ENCODE measurements at regions not wholly inside any gene's neighbourhood (a gene's known extent, or its start where the extent isn't known, plus 50 kb on each side); places are given as distances from the start of the nearest gene placed in this dataset.

DNA sequence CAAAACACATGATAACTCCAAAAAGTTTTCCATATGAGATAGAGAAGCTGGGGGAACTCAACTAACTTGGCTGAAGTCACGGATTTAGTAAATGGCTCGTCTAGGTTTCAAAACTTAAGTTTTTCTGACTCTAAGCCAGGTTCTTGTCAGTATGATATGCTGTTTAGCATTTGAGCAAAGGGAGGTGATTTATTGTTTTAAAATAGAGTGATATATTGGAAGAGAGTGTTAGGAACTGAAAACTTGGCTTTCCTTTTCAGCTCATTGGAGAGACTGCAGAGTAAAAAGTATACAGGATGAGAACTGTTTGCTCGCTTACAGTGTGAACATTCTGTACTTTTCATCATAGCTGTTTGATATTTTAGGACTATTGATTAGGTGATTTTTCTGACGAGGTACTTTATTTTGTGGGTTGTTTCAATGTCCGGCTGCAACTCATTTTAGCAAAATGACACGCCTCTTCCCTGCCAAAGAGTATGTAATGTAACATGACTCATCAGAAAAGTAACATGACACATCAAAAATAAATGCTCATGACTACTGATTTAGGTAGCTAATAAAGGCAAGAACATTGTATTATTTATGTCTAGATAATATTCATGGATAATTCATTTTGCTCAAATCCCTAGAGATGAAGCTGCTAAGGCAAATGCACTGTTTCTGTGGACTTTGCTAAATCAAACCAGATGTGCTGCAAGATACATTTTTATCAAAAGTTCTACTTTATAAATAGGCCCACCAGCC, 355.1 kb downstream of the GPATCH2 start:
- DNase-seq: no peak
- TF ChIP-seq, protein P1, sequence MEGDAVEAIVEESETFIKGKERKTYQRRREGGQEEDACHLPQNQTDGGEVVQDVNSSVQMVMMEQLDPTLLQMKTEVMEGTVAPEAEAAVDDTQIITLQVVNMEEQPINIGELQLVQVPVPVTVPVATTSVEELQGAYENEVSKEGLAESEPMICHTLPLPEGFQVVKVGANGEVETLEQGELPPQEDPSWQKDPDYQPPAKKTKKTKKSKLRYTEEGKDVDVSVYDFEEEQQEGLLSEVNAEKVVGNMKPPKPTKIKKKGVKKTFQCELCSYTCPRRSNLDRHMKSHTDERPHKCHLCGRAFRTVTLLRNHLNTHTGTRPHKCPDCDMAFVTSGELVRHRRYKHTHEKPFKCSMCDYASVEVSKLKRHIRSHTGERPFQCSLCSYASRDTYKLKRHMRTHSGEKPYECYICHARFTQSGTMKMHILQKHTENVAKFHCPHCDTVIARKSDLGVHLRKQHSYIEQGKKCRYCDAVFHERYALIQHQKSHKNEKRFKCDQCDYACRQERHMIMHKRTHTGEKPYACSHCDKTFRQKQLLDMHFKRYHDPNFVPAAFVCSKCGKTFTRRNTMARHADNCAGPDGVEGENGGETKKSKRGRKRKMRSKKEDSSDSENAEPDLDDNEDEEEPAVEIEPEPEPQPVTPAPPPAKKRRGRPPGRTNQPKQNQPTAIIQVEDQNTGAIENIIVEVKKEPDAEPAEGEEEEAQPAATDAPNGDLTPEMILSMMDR (IDR thresholded peaks at IDR 0.05): no peak
- no peak for TF ChIP-seq POLR2A (IDR thresholded peaks at IDR 0.05)
- Histone ChIP-seq H3K27ac (no peak overlapping the region), H3K4me1 (no peaks in the 10 kb centered on the region), H3K9me3 (no peaks in the 10 kb centered on the region), H3K27me3 (no peaks in the 10 kb centered on the region), H3K36me3 (no peaks in the 10 kb centered on the region), H3K4me3 (replicated peaks in 1 of 3) (no peak overlapping the region)
- 72 to 73% methylated on average over 6 of the region's 6 CpGs for WGBS, 2 donors
- intact Hi-C loops (cut with DNase I): no loop called here

DNA sequence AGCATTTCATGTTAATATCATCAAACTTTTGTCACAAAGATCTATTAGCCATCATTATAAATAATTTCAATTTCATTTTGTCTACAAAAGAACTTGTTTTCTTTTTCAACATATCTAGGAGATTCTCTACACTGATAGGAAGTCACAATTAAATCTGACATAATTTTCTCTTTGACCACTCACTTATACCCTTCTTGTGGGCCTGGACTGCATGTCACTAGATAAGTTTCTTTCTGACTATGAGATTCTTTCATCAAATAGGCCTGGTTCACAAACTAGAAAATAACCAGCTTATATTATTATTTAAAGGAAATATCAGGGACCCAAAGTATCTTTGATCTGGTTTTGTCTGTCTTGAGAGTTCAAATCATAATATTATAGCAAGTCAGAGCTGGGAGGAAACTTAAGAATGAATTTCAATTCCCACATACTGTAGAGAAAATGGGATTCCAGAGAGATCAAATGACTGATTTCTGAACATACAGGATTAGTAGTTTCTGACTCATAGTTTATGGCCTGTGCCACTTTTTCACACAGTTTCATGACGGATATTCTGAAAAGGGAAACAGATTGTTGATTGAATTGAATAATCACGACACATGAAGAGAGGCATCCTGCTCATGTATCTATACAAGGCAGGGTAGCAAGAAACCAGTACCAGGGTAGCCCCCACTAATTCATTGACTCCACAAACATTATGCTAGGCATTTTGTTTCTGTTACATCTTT, 355.8 kb downstream of the GPATCH2 start:
- WGBS, 2 donors: 74 to 84% methylated on average over 2 of the region's 2 CpGs
- Histone ChIP-seq H3K9me3 (no peaks in the 10 kb centered on the region), H3K36me3 (no peaks in the 10 kb centered on the region), H3K27me3 (no peaks in the 10 kb centered on the region), H3K4me1 (no peaks in the 10 kb centered on the region), H3K27ac (no peak overlapping the region), H3K4me3 (replicated peaks in 1 of 3) (no peak overlapping the region)
- intact Hi-C loops (cut with DNase I): no loop called here
- TF ChIP-seq, protein P1 (IDR thresholded peaks at IDR 0.05): no peak
- no peak for TF ChIP-seq POLR2A (IDR thresholded peaks at IDR 0.05)
- no peak for DNase-seq

DNA sequence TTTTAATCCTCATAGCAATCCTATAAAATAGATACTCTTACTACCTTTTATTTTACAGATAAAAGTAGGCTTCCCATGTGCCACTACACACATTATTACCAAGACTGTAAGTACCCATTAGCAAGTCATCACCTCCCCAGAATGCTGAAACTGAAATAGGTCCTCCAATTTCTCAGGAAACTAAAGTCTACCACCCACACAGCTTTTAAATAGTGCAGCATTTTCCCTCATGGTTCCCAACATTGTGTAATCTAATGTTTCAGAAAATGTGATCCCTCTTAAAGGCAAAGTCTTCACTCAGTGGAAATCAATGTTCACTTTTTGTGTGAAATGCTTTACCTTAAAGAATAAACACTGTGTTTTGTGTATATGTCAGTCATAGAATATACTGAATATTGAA, 356.5 kb downstream of the GPATCH2 start:
- TF ChIP-seq POLR2A (IDR thresholded peaks at IDR 0.05): no peak
- TF ChIP-seq, protein P1 (IDR thresholded peaks at IDR 0.05): no peak
- no peak overlapping the region for H3K4me3 ChIP-seq (replicated peaks in 1 of 3)

DNA sequence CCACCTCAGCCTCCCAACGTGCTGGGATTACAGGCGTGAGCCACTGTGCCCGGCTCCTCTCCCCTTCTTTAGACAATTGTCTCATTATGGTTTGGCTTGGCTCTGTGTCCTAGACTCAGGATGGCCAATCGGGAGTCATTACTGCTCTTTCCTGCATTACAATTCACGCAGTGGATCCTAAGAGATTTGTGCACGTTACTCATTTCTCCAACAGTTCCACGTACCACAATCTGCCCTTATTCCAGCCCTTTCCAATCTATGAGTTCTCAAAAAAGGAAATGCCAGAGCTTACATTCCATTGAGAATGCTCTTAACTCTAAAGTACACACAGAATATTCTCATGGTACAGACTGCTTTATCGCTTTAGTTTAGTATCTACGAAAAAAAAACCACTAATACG, 357.0 kb downstream of the GPATCH2 start:
- TF ChIP-seq POLR2A (IDR thresholded peaks at IDR 0.05): no peak
- TF ChIP-seq, protein P1 (IDR thresholded peaks at IDR 0.05): no peak
- H3K27me3 ChIP-seq: no peaks in the 10 kb centered on the region
- no peaks in the 10 kb centered on the region for H3K4me1 ChIP-seq
- no peaks in the 10 kb centered on the region for H3K9me3 ChIP-seq
- H3K4me3 ChIP-seq (replicated peaks in 1 of 3): no peak overlapping the region
- intact Hi-C loops (cut with DNase I): no loop called here
- DNase-seq: no peak
- no peaks in the 10 kb centered on the region for H3K36me3 ChIP-seq
- no peak overlapping the region for H3K27ac ChIP-seq
- 90 to 92% methylated on average over 10 of the region's 10 CpGs for WGBS, 2 donors

More for the DNA sequence above, 356.5 kb downstream of the GPATCH2 start:
- Histone ChIP-seq H3K27me3 (no peaks in the 10 kb centered on the region), H3K4me1 (no peaks in the 10 kb centered on the region), H3K27ac (no peak overlapping the region), H3K9me3 (no peaks in the 10 kb centered on the region), H3K36me3 (no peaks in the 10 kb centered on the region)
- intact Hi-C loops (cut with DNase I): no loop called here
- no peak for DNase-seq

DNA sequence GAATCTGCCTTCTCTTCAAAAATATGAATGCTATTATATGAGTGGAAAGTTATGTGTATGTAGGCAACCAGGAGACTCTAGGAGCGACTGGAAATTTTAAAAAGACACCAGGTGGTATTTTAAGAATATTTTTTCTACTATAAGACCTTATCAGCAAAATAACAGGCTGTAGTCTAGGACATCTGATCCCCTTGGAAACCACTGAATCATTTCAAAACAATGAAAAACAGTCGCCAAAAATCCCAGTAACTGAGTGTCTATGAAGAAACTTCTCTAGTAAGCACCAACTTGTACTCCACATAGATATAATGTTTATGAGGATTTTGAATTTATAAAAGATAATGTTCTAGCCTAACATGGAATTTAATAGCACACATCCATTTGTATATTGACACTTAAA, 358.5 kb downstream of the GPATCH2 start:
- intact Hi-C loops (cut with DNase I): no loop called here
- no peak for DNase-seq
- Histone ChIP-seq H3K9me3 (no peaks in the 10 kb centered on the region), H3K4me3 (replicated peaks in 1 of 3) (no peak overlapping the region), H3K27me3 (no peaks in the 10 kb centered on the region), H3K4me1 (no peaks in the 10 kb centered on the region), H3K36me3 (no peaks in the 10 kb centered on the region), H3K27ac (no peak overlapping the region)
- no peak for TF ChIP-seq POLR2A (IDR thresholded peaks at IDR 0.05)
- TF ChIP-seq, protein P1 (IDR thresholded peaks at IDR 0.05): no peak
- 64 to 67% methylated on average over 2 of the region's 2 CpGs for WGBS, 2 donors
